ENCODE measurements at regions not wholly inside any gene's neighbourhood (a gene's known extent, or its start where the extent isn't known, plus 50 kb on each side); places are given as distances from the start of the nearest gene placed in this dataset.
"Not testable (repeated sequence)": the region's sequence is repeated elsewhere in the genome, so short reads cannot be mapped to it uniquely, and the experiment has no call there.

DNA sequence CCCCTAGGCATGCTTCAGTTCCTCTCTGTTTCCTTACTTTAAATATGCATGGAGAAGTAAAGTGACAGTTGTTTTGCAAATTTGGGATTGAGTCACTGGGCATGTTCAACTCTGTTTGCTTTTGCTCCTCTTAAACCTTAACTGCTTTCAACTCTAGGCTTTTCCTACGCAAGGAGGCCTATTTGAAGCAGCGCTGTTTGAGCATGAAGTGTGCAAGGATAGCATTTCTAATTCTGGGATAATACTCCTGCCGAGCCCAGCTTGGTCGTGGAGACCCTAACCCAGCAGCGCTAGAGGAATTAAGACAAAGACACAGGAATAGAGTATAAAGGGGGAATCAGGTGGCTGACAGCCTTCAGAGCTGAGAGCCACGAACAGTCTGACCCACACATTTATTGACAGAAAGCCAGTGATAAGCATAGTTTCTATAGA is 803.4 kb upstream of the CDH10 start:
- no peak for ATAC-seq
- TF ChIP-seq ZC3H10 (CRISPR knock-in tag; IDR thresholded peaks at IDR 0.05), result no peak
- no peak for TF ChIP-seq BACH2 (CRISPR knock-in tag; IDR thresholded peaks at IDR 0.05; ENCODE audit: borderline replicate concordance)
- TF ChIP-seq, protein P1, sequence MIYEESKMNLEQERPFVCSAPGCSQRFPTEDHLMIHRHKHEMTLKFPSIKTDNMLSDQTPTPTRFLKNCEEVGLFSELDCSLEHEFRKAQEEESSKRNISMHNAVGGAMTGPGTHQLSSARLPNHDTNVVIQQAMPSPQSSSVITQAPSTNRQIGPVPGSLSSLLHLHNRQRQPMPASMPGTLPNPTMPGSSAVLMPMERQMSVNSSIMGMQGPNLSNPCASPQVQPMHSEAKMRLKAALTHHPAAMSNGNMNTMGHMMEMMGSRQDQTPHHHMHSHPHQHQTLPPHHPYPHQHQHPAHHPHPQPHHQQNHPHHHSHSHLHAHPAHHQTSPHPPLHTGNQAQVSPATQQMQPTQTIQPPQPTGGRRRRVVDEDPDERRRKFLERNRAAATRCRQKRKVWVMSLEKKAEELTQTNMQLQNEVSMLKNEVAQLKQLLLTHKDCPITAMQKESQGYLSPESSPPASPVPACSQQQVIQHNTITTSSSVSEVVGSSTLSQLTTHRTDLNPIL (CRISPR knock-in tag; IDR thresholded peaks at IDR 0.05; ENCODE audit: low read depth), result no peak
- TF ChIP-seq, protein P2, sequence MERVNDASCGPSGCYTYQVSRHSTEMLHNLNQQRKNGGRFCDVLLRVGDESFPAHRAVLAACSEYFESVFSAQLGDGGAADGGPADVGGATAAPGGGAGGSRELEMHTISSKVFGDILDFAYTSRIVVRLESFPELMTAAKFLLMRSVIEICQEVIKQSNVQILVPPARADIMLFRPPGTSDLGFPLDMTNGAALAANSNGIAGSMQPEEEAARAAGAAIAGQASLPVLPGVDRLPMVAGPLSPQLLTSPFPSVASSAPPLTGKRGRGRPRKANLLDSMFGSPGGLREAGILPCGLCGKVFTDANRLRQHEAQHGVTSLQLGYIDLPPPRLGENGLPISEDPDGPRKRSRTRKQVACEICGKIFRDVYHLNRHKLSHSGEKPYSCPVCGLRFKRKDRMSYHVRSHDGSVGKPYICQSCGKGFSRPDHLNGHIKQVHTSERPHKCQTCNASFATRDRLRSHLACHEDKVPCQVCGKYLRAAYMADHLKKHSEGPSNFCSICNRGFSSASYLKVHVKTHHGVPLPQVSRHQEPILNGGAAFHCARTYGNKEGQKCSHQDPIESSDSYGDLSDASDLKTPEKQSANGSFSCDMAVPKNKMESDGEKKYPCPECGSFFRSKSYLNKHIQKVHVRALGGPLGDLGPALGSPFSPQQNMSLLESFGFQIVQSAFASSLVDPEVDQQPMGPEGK (CRISPR knock-in tag; IDR thresholded peaks at IDR 0.05; ENCODE audit: borderline replicate concordance), result no peak
- no peak for TF ChIP-seq ZFP3 (CRISPR knock-in tag; IDR thresholded peaks at IDR 0.05)
- no peak for TF ChIP-seq ARNTL (CRISPR knock-in tag; IDR thresholded peaks at IDR 0.05; ENCODE audit: borderline replicate concordance, low read depth)
- no peak for TF ChIP-seq ESRRG (CRISPR knock-in tag; IDR thresholded peaks at IDR 0.05)
- TF ChIP-seq CSDC2 (CRISPR knock-in tag; IDR thresholded peaks at IDR 0.05), result no peak
- no peak for TF ChIP-seq RARB (CRISPR knock-in tag; IDR thresholded peaks at IDR 0.05)
- TF ChIP-seq ZNF8 (CRISPR knock-in tag; IDR thresholded peaks at IDR 0.05), result no peak
- TF ChIP-seq, protein P3, sequence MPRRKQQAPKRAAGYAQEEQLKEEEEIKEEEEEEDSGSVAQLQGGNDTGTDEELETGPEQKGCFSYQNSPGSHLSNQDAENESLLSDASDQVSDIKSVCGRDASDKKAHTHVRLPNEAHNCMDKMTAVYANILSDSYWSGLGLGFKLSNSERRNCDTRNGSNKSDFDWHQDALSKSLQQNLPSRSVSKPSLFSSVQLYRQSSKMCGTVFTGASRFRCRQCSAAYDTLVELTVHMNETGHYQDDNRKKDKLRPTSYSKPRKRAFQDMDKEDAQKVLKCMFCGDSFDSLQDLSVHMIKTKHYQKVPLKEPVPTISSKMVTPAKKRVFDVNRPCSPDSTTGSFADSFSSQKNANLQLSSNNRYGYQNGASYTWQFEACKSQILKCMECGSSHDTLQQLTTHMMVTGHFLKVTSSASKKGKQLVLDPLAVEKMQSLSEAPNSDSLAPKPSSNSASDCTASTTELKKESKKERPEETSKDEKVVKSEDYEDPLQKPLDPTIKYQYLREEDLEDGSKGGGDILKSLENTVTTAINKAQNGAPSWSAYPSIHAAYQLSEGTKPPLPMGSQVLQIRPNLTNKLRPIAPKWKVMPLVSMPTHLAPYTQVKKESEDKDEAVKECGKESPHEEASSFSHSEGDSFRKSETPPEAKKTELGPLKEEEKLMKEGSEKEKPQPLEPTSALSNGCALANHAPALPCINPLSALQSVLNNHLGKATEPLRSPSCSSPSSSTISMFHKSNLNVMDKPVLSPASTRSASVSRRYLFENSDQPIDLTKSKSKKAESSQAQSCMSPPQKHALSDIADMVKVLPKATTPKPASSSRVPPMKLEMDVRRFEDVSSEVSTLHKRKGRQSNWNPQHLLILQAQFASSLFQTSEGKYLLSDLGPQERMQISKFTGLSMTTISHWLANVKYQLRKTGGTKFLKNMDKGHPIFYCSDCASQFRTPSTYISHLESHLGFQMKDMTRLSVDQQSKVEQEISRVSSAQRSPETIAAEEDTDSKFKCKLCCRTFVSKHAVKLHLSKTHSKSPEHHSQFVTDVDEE (CRISPR knock-in tag; IDR thresholded peaks at IDR 0.05), result no peak
- no peak for TF ChIP-seq ISL1 (CRISPR knock-in tag; IDR thresholded peaks at IDR 0.05)
- TF ChIP-seq PPARA (CRISPR knock-in tag; IDR thresholded peaks at IDR 0.05; ENCODE audit: borderline replicate concordance), result no peak
- no peak for TF ChIP-seq ZNF565 (CRISPR knock-in tag; conservative IDR thresholded peaks at IDR 0.05; ENCODE audit: low read depth)

DNA sequence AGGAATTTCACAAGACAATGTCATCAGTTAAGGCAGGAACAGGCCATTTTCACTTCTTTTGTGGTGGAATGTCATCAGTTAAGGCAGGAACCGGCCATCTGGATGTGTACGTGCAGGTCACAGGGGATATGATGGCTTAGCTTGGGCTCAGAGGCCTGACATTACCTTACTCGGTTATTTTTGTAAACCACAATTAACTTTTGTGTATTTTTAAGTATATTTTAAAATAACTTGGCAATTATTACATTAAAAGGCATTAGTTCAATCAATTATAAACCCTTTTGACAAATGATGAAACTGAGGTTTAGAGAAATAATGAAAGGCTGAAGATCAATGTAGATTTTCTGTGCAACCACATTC is 801.3 kb upstream of the CDH10 start:
- not testable (repeated sequence) for ATAC-seq

DNA sequence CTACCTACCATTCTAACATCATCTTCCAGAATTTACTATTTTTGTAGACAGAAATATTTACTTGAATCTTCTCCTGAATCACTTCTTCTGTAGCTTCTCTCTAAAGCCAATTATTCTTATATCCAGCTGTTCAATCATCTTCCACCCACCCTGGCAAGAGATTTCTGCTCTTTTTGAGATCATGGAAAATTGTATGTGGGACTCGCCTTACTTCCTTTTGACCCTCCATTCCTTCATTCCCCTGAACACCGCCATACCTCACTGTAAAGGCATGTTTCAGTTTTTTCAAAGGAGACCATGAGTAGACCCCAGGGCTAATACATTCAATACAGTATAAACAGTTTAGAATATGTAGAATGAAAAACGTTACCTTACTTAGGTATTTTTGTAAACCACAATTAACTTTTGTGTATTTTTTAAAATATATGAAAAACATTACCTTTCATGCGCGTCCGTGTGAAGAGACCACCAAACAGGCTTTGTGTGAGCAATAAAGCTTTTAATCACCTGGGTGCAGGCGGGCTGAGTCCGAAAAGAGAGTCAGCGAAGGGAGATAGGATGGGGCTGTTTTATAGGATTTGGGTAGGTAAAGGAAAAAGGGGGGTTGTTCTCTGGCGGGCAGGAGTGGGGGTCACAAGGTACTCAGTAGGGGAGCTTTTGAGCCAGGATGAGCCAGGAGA is 800.7 kb upstream of the CDH10 start:
- ATAC-seq, result not testable (repeated sequence)

DNA sequence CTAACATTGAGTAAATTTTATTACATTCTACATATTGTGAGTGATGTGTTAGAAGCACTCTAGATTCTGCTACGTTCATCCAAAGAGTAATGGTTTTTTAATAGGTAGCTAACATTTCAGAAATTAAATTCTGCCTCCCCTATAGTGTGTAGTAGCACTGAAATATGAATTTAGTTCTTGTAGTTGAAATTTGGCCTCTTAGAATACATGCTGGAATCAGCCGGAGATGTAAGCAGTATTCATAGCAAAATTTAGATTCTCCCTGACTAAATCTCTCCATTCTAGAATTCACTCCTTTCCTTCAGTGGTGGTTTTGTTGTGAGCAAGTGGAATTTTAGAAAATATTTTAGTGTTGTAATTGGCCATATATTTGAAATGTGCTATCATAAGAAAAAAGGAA is 799.9 kb upstream of the CDH10 start:
- no peak for ATAC-seq
- TF ChIP-seq BACH2 (CRISPR knock-in tag; IDR thresholded peaks at IDR 0.05; ENCODE audit: borderline replicate concordance) (no peak), PPARA (CRISPR knock-in tag; IDR thresholded peaks at IDR 0.05; ENCODE audit: borderline replicate concordance) (no peak), ZC3H10 (CRISPR knock-in tag; IDR thresholded peaks at IDR 0.05) (no peak), TCF4 (CRISPR knock-in tag; IDR thresholded peaks at IDR 0.05; ENCODE audit: borderline replicate concordance) (no peak), ZNF565 (CRISPR knock-in tag; conservative IDR thresholded peaks at IDR 0.05; ENCODE audit: low read depth) (no peak), ZFP3 (CRISPR knock-in tag; IDR thresholded peaks at IDR 0.05) (no peak), ZNF8 (CRISPR knock-in tag; IDR thresholded peaks at IDR 0.05) (no peak), ARNTL (CRISPR knock-in tag; IDR thresholded peaks at IDR 0.05; ENCODE audit: borderline replicate concordance, low read depth) (no peak), ISL1 (CRISPR knock-in tag; IDR thresholded peaks at IDR 0.05) (no peak), GLIS3 (CRISPR knock-in tag; IDR thresholded peaks at IDR 0.05) (no peak), ZFP30 (CRISPR knock-in tag; IDR thresholded peaks at IDR 0.05) (no peak), ESRRG (CRISPR knock-in tag; IDR thresholded peaks at IDR 0.05) (no peak), TOX (CRISPR knock-in tag; IDR thresholded peaks at IDR 0.05; ENCODE audit: borderline replicate concordance) (no peak), CSDC2 (CRISPR knock-in tag; IDR thresholded peaks at IDR 0.05) (no peak), SNAI2 (CRISPR knock-in tag; IDR thresholded peaks at IDR 0.05) (no peak), OSR1 (CRISPR knock-in tag; IDR thresholded peaks at IDR 0.05) (no peak)
- TF ChIP-seq, protein P3 (CRISPR knock-in tag; IDR thresholded peaks at IDR 0.05), result no peak
- TF ChIP-seq, protein P2 (CRISPR knock-in tag; IDR thresholded peaks at IDR 0.05; ENCODE audit: borderline replicate concordance), result no peak
- TF ChIP-seq, protein P4, sequence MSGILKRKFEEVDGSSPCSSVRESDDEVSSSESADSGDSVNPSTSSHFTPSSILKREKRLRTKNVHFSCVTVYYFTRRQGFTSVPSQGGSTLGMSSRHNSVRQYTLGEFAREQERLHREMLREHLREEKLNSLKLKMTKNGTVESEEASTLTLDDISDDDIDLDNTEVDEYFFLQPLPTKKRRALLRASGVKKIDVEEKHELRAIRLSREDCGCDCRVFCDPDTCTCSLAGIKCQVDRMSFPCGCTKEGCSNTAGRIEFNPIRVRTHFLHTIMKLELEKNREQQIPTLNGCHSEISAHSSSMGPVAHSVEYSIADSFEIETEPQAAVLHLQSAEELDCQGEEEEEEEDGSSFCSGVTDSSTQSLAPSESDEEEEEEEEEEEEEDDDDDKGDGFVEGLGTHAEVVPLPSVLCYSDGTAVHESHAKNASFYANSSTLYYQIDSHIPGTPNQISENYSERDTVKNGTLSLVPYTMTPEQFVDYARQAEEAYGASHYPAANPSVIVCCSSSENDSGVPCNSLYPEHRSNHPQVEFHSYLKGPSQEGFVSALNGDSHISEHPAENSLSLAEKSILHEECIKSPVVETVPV (CRISPR knock-in tag; IDR thresholded peaks at IDR 0.05), result no peak

Measured in SK-N-SH treated with all-trans-retinoic acid at 6 μM for 48 hours (cell line).